Activated T-cell treated with anti-CD3 and anti-CD28 coated beads for 4 hours (primary cell): ENCODE measurements at regions not wholly inside any gene's neighbourhood (a gene's known extent, or its start where the extent isn't known, plus 50 kb on each side); places are given as distances from the start of the nearest gene placed in this dataset.

Source experiments
- DNase-seq: peaks from one replicate; pipeline ENCODE4 v3.0.0-alpha.2; 2020

GRCh38 chrX:110408949-110409588, 50.4 kb downstream of the RTL9 start:
- DNase-seq, result no peak

GRCh38 chrX:110409925-110410324, 51.3 kb downstream of the RTL9 start:
- DNase-seq, result no peak

DNA sequence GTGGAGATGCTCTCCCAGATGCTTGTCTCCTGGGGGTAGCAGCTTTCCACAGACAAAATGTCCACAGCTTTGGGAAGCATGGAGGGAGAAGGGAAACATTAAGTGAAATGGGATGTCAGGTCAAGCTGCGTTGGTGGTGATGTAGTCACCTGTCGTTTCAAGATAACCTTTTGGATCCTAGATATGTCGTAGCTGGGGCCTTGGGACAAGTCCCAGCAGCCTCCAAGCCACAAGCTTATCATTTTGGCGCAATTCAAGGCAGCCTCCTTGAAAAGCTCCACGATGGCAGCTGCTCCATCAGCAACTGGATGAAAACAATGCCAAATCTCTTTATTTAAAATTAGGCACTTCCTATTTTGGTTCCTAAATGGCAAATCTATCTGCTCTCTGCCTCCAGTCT, 52.0 kb downstream of the RTL9 start:
- DNase-seq, result no peak

GRCh38 chrX:110412971-110413726, 54.5 kb downstream of the RTL9 start:
- DNase-seq, result peak; percentile 50

GRCh38 chrX:110413727-110414124, 55.1 kb downstream of the RTL9 start:
- DNase-seq, result no peak

DNA sequence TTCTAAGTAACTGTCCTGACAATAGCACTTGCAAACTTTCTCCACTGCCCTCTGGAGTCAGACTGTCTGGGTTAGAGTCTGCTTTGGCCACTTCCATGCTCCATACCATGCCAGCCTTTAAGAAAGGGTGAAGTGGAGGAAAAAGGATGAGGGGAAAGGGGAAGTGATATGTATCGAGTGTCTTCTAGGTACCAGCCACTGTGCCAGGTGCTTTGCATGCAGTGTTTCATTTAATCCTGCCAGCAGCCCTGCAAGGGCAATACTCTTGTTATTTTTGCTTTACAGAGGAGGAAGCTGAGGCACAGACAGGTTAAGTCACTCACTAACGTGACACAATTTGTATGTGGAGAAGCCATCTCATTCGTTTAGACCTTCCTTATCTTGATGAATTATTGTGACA, 55.6 kb downstream of the RTL9 start:
- no peak for DNase-seq

- no peak for DNase-seq
Measured at GRCh38 chrX:110414679-110415439, 56.2 kb downstream of the RTL9 start.

- no peak for DNase-seq
Measured at GRCh38 chrX:110415440-110416170, 57.0 kb downstream of the RTL9 start.

GRCh38 chrX:110417128-110417527, 58.5 kb downstream of the RTL9 start:
- DNase-seq, result no peak

DNA sequence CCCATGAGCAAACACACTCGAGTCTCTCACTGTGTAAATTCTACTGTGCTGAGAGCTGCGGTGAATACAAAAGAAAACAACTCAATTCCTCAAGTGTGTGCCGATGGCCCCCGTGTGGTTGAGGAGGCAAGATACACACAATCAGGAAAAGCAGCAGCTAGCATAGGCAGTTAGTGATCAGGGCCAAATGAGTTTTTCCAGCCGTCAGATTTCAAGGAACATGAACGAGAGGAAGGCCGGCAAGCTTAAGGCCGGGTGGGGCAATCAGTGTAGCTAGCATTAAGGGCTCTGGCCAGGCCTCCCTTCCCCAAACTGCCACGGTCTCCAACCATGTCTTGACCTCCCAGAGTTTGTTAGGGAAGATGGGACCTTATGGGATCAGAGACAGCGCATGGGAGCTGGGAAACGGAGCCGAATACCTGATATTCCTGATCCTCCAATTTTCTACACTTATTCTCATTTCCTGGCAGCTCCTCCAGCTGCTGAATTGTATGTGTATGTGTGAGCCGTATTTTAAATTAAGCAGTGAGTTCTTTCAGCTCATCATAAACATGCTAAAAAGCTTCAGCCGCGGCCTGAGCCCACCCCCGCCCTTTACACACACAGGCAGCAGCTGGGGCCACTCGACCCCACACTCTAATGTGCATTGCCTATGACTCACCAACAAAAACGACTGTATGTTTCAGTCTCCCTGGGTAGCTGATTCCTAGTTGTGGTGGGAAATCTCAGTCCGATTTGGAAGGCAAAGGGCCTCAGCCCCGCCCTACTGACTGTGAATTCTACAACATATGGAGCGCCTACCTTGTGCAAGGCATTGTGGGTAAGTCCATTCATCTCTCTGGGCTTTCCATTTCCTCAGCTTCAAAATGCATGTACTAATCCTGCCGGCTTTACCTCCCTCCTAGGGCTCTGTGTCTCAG, 59.9 kb downstream of the RTL9 start:
- no peak for DNase-seq

DNA sequence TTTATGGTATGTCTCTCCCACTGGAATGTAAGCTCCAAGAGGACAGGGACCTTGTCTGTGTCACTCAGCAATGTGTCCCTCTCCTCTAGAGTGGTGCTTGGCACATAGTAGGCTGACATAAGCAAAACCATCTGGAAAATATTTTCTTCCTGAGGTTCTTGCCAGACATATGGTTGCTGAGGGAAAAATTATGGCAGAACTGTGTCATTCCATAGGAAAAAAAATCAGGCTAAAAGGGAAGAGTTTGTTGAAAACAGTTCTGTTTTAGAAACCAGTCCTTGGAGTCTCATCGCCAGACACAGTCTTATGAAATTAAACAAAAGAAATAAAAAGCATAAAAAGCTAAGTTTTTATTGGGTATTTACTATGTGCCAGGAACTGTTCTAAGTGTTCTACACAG, 60.9 kb downstream of the RTL9 start:
- DNase-seq, result no peak

DNA sequence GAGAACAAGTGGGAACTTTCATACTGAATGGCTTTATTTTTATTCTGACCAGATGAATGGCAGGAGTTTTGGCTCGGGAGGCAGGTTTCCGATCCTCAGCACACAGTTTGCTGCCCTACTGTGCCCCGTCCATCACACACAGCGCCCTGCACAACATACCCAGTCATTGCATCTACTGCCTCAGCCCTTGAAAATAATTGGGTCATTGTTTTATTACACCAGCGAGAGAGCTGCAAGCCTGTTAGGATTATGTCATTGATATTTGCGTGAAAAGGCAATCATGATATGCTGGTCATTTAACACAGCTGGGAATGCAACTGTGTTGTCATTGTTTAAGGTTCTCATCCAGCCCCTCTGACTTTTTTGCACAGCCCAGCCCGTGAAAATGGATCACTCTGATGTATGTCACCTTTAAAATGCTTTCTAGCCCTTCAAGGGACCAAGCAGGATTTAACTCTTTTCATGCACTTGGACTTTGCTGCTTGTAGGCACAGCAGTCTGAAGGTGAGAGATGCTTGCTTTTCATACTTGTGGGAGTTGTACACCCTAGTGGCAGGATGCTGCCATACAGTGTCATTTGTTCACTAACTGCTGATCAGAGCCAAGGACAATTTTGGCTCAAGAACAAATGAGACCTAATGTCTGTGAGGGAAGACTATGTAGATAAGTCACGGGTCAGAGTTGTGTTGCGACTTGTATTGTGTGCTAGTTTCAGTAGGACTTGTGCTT, 62.3 kb downstream of the RTL9 start:
- DNase-seq, result no peak

- DNase-seq, result no peak
Measured at GRCh38 chrX:110421500-110422455, 63.1 kb downstream of the RTL9 start.

- no peak for DNase-seq
Measured at GRCh38 chrX:110425222-110426154, 66.8 kb downstream of the RTL9 start.

DNA sequence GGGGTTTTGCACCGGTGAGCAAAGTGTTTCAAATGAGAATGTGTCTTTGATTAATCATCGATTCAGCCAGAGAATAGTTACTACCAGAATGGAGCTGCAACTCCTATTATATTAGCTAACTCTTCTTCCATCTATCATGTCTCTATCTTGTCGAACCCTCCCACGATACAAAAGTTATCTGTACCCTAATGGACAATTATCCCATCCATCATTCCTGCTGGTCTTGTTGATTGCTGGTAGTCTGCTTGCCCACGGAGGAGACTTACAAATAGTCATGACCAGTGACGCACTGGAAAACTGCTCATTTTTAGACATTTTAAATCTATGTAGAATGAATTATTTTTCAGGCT, 67.5 kb downstream of the RTL9 start:
- DNase-seq, result no peak

DNA sequence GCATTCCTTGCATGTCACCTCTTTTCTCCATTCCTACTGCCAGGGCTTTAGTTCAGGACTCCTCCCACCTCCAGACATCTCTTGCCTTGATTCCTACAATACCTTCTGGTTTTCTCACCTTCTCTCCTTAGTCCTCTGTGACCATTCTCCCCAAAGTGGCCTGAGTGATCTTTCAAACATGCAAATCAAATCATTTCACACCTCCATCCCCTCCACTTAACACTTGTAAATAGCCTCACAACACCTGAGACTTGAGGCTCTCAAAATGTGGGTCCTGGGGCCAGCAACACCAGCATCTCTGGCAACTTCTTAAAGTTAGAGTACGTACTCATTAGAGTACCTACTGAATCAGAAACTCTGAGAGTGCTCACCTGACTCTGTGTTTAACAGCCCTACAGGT, 68.4 kb downstream of the RTL9 start:
- DNase-seq, result no peak

- DNase-seq, result no peak
Measured at GRCh38 chrX:110428144-110428543, 69.5 kb downstream of the RTL9 start.

DNA sequence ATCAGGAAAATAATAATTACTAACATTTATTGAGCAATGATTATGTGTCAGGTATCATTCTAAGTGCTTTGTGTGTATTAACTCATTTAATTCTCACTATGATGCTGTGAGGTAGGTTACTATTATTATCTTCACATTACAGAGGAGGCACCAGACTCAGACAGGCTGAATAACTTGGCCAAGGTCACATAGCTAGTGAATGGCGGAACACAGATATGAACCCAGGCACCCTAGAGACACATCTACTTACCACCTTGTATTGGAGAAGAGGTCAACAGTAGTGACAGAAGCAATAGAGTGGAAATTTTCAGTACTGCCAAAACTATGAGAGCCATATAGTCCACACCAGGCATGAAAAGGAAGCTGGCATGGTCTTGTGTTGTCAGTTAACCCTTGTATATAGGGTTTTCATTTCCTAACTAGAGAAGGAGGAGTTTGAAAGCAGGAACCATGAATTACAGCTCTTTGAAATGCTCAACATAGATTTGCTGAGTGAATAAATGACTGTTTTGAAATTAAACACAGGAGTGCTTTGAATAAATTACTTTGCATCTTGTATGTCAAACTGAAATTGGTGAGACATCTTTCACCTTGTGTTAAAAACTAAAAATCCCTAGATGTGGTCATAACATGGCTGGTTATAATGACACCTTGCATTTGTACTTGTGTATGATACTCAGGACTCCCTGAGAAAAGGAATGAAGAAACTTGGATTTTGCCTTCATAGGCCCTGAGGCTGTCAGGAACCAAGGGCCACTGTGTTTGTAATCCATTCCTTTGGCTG, 71.8 kb downstream of the RTL9 start:
- no peak for DNase-seq
